ENCODE measurements at regions not wholly inside any gene's neighbourhood (a gene's known extent, or its start where the extent isn't known, plus 50 kb on each side); places are given as distances from the start of the nearest gene placed in this dataset.
A peak's percentile ranks its signal among the peaks of the same experiment; 100 is the strongest.

- H3K36me3 ChIP-seq (ENCODE audit: control insufficient read depth in 2 of 2, insufficient read depth in 1 of 2, low read length in 2 of 2), result no peaks in the 10 kb centered on the region
- no peak overlapping the region for H3K4me3 ChIP-seq (ENCODE audit: low read depth, low read length)
- H3K9me3 ChIP-seq (ENCODE audit: control insufficient read depth, insufficient read depth, low read depth, low read length), result no peaks in the 10 kb centered on the region
- no peaks in the 10 kb centered on the region for H3K4me1 ChIP-seq (ENCODE audit: control insufficient read depth, insufficient read depth, low read length)
- ChIA-PET POLR2A (no interaction called here), CTCF (interaction anchor here (0.6 to 0.7 kb wide), 3 partner anchors 127 to 1196 kb away, joined by 3 to 5 read pairs (median 3); no protein-coding TSS in a partner anchor)
- H3K27ac ChIP-seq (ENCODE audit: extremely low read depth, low read depth, low read length), result no peak overlapping the region
- TF ChIP-seq YY2 (tag by site-specific recombination; IDR thresholded peaks at IDR 0.05), result no peak
These were observed 463.7 kb downstream of the DNAH5 start for GRCh38 chr5:13480834-13481233.

- Histone ChIP-seq H3K4me1 (ENCODE audit: control insufficient read depth, insufficient read depth, low read length) (no peaks in the 10 kb centered on the region), H3K36me3 (ENCODE audit: control insufficient read depth in 2 of 2, insufficient read depth in 1 of 2, low read length in 2 of 2) (no peaks in the 10 kb centered on the region), H3K4me3 (ENCODE audit: low read depth, low read length) (no peak overlapping the region), H3K9me3 (ENCODE audit: control insufficient read depth, insufficient read depth, low read depth, low read length) (no peaks in the 10 kb centered on the region), H3K27ac (ENCODE audit: extremely low read depth, low read depth, low read length) (no peak overlapping the region)
- ChIA-PET POLR2A (no interaction called here), CTCF (interaction anchor here (0.6 to 2.3 kb wide), 29 partner anchors 9 to 1868 kb away, joined by 3 to 9 read pairs (median 4); no protein-coding TSS in a partner anchor)
- TF ChIP-seq ZNF350 (tag by site-specific recombination; IDR thresholded peaks at IDR 0.05) (no peak), BCL11B (tag by site-specific recombination; IDR thresholded peaks at IDR 0.05; ENCODE audit: low read depth) (no peak), ZNF248 (tag by site-specific recombination; IDR thresholded peaks at IDR 0.05) (no peak), ZNF654 (tag by site-specific recombination; IDR thresholded peaks at IDR 0.05; ENCODE audit: low read depth) (peak; percentile 74), ZNF394 (tag by site-specific recombination; IDR thresholded peaks at IDR 0.05; ENCODE audit: borderline replicate concordance) (no peak), ZNF629 (tag by site-specific recombination; IDR thresholded peaks at IDR 0.05) (no peak), CTCF (tag by site-specific recombination; IDR thresholded peaks at IDR 0.05) (peak; percentile 28; the same call in 1 of the 2 replicates)
- TF ChIP-seq, protein P1, sequence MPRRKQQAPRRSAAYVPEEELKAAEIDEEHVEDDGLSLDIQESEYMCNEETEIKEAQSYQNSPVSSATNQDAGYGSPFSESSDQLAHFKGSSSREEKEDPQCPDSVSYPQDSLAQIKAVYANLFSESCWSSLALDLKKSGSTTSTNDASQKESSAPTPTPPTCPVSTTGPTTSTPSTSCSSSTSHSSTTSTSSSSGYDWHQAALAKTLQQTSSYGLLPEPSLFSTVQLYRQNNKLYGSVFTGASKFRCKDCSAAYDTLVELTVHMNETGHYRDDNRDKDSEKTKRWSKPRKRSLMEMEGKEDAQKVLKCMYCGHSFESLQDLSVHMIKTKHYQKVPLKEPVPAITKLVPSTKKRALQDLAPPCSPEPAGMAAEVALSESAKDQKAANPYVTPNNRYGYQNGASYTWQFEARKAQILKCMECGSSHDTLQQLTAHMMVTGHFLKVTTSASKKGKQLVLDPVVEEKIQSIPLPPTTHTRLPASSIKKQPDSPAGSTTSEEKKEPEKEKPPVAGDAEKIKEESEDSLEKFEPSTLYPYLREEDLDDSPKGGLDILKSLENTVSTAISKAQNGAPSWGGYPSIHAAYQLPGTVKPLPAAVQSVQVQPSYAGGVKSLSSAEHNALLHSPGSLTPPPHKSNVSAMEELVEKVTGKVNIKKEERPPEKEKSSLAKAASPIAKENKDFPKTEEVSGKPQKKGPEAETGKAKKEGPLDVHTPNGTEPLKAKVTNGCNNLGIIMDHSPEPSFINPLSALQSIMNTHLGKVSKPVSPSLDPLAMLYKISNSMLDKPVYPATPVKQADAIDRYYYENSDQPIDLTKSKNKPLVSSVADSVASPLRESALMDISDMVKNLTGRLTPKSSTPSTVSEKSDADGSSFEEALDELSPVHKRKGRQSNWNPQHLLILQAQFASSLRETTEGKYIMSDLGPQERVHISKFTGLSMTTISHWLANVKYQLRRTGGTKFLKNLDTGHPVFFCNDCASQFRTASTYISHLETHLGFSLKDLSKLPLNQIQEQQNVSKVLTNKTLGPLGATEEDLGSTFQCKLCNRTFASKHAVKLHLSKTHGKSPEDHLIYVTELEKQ (tag by site-specific recombination; IDR thresholded peaks at IDR 0.05; ENCODE audit: borderline replicate concordance), result no peak
These were observed 465.5 kb downstream of the DNAH5 start for GRCh38 chr5:13478831-13479465.

- Histone ChIP-seq H3K9me3 (ENCODE audit: control insufficient read depth, insufficient read depth, low read depth, low read length) (no peaks in the 10 kb centered on the region), H3K4me3 (ENCODE audit: low read depth, low read length) (no peak overlapping the region), H3K27ac (ENCODE audit: extremely low read depth, low read depth, low read length) (no peak overlapping the region), H3K4me1 (ENCODE audit: control insufficient read depth, insufficient read depth, low read length) (no peaks in the 10 kb centered on the region), H3K36me3 (ENCODE audit: control insufficient read depth in 2 of 2, insufficient read depth in 1 of 2, low read length in 2 of 2) (no peaks in the 10 kb centered on the region)
- POLR2A ChIA-PET, result no interaction called here
- CTCF ChIA-PET, result interaction anchor here (0.6 to 0.9 kb wide), 3 partner anchors 26 to 1173 kb away, joined by 3 to 6 read pairs (median 3); no protein-coding TSS in a partner anchor
- TF ChIP-seq, protein P2, sequence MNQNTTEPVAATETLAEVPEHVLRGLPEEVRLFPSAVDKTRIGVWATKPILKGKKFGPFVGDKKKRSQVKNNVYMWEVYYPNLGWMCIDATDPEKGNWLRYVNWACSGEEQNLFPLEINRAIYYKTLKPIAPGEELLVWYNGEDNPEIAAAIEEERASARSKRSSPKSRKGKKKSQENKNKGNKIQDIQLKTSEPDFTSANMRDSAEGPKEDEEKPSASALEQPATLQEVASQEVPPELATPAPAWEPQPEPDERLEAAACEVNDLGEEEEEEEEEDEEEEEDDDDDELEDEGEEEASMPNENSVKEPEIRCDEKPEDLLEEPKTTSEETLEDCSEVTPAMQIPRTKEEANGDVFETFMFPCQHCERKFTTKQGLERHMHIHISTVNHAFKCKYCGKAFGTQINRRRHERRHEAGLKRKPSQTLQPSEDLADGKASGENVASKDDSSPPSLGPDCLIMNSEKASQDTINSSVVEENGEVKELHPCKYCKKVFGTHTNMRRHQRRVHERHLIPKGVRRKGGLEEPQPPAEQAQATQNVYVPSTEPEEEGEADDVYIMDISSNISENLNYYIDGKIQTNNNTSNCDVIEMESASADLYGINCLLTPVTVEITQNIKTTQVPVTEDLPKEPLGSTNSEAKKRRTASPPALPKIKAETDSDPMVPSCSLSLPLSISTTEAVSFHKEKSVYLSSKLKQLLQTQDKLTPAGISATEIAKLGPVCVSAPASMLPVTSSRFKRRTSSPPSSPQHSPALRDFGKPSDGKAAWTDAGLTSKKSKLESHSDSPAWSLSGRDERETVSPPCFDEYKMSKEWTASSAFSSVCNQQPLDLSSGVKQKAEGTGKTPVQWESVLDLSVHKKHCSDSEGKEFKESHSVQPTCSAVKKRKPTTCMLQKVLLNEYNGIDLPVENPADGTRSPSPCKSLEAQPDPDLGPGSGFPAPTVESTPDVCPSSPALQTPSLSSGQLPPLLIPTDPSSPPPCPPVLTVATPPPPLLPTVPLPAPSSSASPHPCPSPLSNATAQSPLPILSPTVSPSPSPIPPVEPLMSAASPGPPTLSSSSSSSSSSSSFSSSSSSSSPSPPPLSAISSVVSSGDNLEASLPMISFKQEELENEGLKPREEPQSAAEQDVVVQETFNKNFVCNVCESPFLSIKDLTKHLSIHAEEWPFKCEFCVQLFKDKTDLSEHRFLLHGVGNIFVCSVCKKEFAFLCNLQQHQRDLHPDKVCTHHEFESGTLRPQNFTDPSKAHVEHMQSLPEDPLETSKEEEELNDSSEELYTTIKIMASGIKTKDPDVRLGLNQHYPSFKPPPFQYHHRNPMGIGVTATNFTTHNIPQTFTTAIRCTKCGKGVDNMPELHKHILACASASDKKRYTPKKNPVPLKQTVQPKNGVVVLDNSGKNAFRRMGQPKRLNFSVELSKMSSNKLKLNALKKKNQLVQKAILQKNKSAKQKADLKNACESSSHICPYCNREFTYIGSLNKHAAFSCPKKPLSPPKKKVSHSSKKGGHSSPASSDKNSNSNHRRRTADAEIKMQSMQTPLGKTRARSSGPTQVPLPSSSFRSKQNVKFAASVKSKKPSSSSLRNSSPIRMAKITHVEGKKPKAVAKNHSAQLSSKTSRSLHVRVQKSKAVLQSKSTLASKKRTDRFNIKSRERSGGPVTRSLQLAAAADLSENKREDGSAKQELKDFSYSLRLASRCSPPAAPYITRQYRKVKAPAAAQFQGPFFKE (tag by site-specific recombination; IDR thresholded peaks at IDR 0.05; ENCODE audit: borderline replicate concordance), result no peak
- TF ChIP-seq ZFHX2 (tag by site-specific recombination; conservative IDR thresholded peaks at IDR 0.05) (no peak), ZNF521 (tag by site-specific recombination; IDR thresholded peaks at IDR 0.05) (no peak), EGR2 (tag by site-specific recombination; IDR thresholded peaks at IDR 0.05; ENCODE audit: low read depth) (no peak)
- TF ChIP-seq, protein P3, sequence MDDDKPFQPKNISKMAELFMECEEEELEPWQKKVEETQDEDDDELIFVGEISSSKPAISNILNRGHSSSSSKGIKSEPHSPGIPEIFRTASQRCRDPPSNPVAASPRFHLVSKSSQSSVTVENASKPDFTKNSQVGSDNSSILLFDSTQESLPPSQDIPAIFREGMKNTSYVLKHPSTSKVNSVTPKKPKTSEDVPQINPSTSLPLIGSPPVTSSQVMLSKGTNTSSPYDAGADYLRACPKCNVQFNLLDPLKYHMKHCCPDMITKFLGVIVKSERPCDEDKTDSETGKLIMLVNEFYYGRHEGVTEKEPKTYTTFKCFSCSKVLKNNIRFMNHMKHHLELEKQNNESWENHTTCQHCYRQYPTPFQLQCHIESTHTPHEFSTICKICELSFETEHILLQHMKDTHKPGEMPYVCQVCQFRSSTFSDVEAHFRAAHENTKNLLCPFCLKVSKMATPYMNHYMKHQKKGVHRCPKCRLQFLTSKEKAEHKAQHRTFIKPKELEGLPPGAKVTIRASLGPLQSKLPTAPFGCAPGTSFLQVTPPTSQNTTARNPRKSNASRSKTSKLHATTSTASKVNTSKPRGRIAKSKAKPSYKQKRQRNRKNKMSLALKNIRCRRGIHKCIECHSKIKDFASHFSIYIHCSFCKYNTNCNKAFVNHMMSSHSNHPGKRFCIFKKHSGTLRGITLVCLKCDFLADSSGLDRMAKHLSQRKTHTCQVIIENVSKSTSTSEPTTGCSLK (tag by site-specific recombination; IDR thresholded peaks at IDR 0.05), result no peak
These were observed 467.3 kb downstream of the DNAH5 start for GRCh38 chr5:13477118-13477737.
